ENCODE measurements at regions not wholly inside any gene's neighbourhood (a gene's known extent, or its start where the extent isn't known, plus 50 kb on each side); places are given as distances from the start of the nearest gene placed in this dataset.
"Not testable (repeated sequence)": the region's sequence is repeated elsewhere in the genome, so short reads cannot be mapped to it uniquely, and the experiment has no call there.

- Histone ChIP-seq H3K4me1 (peaks cover 0 to 20% (median 0%) of the 10 kb centered on the region in 12 donors), H3K9me3 (no peaks in the 10 kb centered on the region), H3K36me3 (no peaks in the 10 kb centered on the region), H3K27me3 (no peaks in the 10 kb centered on the region), H3K27ac (no peak overlapping the region), H3K4me3 (no peak overlapping the region)
- 90 to 99% (median 91%) methylated on average over 11 of the region's 11 CpGs for WGBS, 4 donors
- DNase-seq, result peak in 4 of 5 donors; percentile 25 to 36 (median 30)
- no peak for TF ChIP-seq CTCF (IDR thresholded peaks at IDR 0.05)
- TF ChIP-seq POLR2A (IDR thresholded peaks at IDR 0.05), result no peak
- intact Hi-C loops (cut with DNase I), result no loop called here
- ATAC-seq, result peak in 3 of 4 donors; percentile 20 to 53 (median 22)
Observed at GRCh38 chr14:89669193-89669592, 252.2 kb upstream of the FOXN3 start.

DNA sequence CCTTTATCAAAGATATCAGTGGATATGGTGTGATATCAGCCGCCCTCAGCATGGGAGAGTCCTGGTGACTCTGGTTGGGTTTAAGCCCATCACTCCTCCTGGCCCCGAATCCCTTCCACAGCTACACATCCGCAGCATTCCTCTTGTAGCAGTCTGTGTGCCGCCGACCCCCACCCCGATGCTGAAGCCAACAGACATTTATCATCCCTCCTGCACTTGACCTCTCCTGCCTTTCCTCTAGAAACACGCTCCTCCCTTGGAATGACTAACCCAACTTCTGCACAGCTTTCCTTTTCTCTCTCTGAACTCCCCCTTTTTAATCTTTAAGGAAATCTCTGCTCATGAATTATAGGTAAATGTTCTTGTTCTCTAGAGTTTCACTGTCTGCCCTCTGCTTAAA lies 250.9 kb upstream of the FOXN3 start:
- no peak for TF ChIP-seq POLR2A (IDR thresholded peaks at IDR 0.05)
- H3K4me3 ChIP-seq, result no peak overlapping the region
- no peak for ATAC-seq
- intact Hi-C loops (cut with DNase I), result no loop called here
- DNase-seq, result no peak
- H3K4me1 ChIP-seq, result peaks cover 0 to 19% (median 0%) of the 10 kb centered on the region in 12 donors
- H3K9me3 ChIP-seq, result no peaks in the 10 kb centered on the region
- H3K36me3 ChIP-seq, result no peaks in the 10 kb centered on the region
- WGBS, 4 donors, result 44 to 64% (median 46%) methylated on average over 7 of the region's 7 CpGs
- H3K27me3 ChIP-seq, result no peaks in the 10 kb centered on the region
- no peak overlapping the region for H3K27ac ChIP-seq

DNA sequence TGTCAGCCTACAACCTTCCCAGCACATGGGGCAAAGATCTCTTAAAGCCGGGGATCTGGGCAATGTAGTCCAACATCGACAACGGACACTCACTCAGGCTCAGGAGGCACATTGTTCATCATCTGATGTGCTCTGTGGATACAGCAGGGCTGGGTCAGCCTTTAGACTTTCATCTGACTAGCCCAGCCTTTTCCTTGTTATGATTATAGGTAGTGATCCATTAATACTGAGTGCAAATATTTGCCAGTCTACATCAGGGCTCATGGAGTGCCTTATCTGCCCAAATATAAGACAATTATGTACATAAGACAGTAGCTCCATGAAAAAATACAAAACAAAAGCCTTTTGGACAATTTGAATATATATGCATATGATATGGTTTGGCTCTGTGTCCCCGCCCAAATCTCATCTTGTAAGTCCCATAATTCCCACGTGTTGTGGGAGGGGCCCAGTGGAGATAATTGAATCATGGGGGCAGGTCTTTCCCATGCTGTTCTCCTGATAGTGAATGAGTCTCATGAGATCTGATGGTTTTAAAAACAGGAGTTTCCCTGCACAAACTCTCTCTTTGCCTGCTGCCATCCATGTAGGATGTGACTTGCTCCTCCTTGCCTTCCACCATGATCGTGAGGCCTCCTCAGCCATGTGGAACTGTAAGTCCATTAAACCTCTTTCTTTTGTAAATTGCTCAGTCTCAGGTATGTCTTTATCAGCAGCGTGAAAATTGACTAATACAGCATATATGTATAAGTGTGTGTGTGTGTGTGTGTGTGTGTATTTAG lies 248.5 kb upstream of the FOXN3 start:
- H3K4me3 ChIP-seq; H3K36me3 ChIP-seq; H3K9me3 ChIP-seq; DNase-seq; ATAC-seq; H3K27me3 ChIP-seq; intact Hi-C loops (cut with DNase I); H3K27ac ChIP-seq: not testable (repeated sequence)
- peaks cover 0 to 11% (median 2%) of the 10 kb centered on the region in 12 donors for H3K4me1 ChIP-seq
- 86 to 92% (median 89%) methylated on average over 7 of the region's 7 CpGs for WGBS, 4 donors

- no peaks in the 10 kb centered on the region for H3K36me3 ChIP-seq
- H3K27ac ChIP-seq, result no peak overlapping the region
- H3K27me3 ChIP-seq, result no peaks in the 10 kb centered on the region
- peaks cover 0 to 6% (median 0%) of the 10 kb centered on the region in 12 donors for H3K9me3 ChIP-seq
- intact Hi-C loops (cut with DNase I), result no loop called here
- no peak for ATAC-seq
- peaks cover 0 to 22% (median 13%) of the 10 kb centered on the region in 12 donors for H3K4me1 ChIP-seq
- no peak for TF ChIP-seq POLR2A (IDR thresholded peaks at IDR 0.05)
- TF ChIP-seq CTCF (IDR thresholded peaks at IDR 0.05), result no peak
- H3K4me3 ChIP-seq, result no peak overlapping the region
- WGBS, 4 donors, result 81 to 93% (median 90%) methylated on average over 4 of the region's 4 CpGs
- DNase-seq, result no peak
Observed at GRCh38 chr14:89661392-89661791, 244.4 kb upstream of the FOXN3 start.

DNA sequence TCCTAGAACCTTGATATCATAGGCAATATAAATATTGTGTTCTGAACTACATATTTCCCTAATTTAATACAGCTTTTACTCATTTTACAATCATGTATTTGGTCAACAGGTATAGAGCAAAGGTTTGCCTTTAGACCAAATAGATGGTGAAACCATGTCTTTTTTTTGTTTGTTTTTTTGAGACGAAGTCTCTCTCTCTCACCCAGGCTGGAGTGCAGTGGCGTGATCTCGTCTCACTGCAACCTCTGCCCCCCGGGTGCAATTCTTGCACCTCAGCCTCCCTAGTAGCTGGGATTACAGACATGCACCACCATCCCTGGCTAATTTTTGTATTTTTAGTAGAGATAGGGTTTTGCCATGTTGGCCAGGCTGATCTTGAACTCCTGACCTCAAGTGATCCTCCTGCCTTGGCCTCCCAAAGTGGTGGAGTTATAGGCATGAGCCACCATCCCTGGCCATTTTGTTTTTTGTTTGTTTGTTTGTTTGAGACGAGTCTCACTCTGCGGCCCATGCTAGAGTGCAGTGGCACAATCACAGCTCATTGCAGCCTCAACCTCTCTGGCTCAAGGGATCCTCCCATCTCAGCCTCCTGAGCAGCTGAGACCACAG lies 243.7 kb upstream of the FOXN3 start:
- H3K27me3 ChIP-seq; H3K36me3 ChIP-seq; H3K9me3 ChIP-seq; DNase-seq; intact Hi-C loops (cut with DNase I); H3K4me3 ChIP-seq: not testable (repeated sequence)
- Histone ChIP-seq H3K27ac (peak overlapping the region; percentile 28 to 72 (median 48)), H3K4me1 (peaks cover 0 to 22% (median 13%) of the 10 kb centered on the region in 12 donors)
- 87 to 98% (median 91%) methylated on average over 6 of the region's 6 CpGs for WGBS, 4 donors
- peak in 2 of 4 donors; percentile 6 to 12 for ATAC-seq

All from heart left ventricle (tissue), 16 donors.